H1 (cell line): ENCODE measurements at regions not wholly inside any gene's neighbourhood (a gene's known extent, or its start where the extent isn't known, plus 50 kb on each side); places are given as distances from the start of the nearest gene placed in this dataset.
"Not testable (repeated sequence)": the region's sequence is repeated elsewhere in the genome, so short reads cannot be mapped to it uniquely, and the experiment has no call there.

Source experiments
- CBX5 ChIP-seq: fragments of 300-800, 300-1000 bp; sonication (generic); IDR thresholded peaks from 2 replicates; pipeline ENCODE4 v1.7.1; 2016; ENCODE audit warnings: antibody characterized with exemption, low read length, low read depth
- CREB1 ChIP-seq: IDR thresholded peaks from 2 replicates; pipeline ENCODE4 v1.6.1; 2012; ENCODE audit warnings: inconsistent platforms
- CTCF ChIP-seq, 3 experiments: IDR thresholded peaks; 1 replicate in 2 of 3; 2 replicates in 1 of 3; pipeline versions ENCODE4 v1.5.1 to v1.6.1; 2011; ENCODE audit warnings: low read length in 3 of 3, mild to moderate bottlenecking in 3 of 3, inconsistent platforms in 2 of 3, low read depth in 1 of 3, moderate library complexity in 1 of 3; ENCODE audit not compliant: insufficient read depth in 1 of 3; ENCODE audit errors: control extremely low read depth in 1 of 3
- EP300 ChIP-seq, 2 experiments: IDR thresholded peaks; 1 replicate in 1 of 2; 2 replicates in 1 of 2; pipeline ENCODE4 v1.6.1; 2011 to 2012; ENCODE audit warnings: low read depth in 2 of 2, low read length in 2 of 2, mild to moderate bottlenecking in 2 of 2, borderline replicate concordance in 1 of 2, inconsistent platforms in 1 of 2, moderate library complexity in 1 of 2
- EZH2 ChIP-seq: fragments of 200-600 bp; sonication (generic); IDR thresholded peaks from 2 replicates; pipeline ENCODE4 v1.7.1; 2012; ENCODE audit warnings: low read depth, mild to moderate bottlenecking, moderate library complexity, low read length, inconsistent platforms; ENCODE audit not compliant: severe bottlenecking
- HDAC2 ChIP-seq, 2 experiments: fragments of 300-600 bp in 1 of 2; sonication (generic) in 1 of 2; IDR thresholded peaks; 2 replicates each; pipeline ENCODE4 v1.6.1; 2011 to 2012; ENCODE audit warnings: low read depth in 2 of 2, low read length in 2 of 2, mild to moderate bottlenecking in 2 of 2, moderate library complexity in 2 of 2, borderline replicate concordance in 1 of 2, inconsistent platforms in 1 of 2
- JUN ChIP-seq: IDR thresholded peaks from 2 replicates; pipeline ENCODE4 v1.6.1; 2011; ENCODE audit warnings: low read depth, mild to moderate bottlenecking, improper control_type of control experiment, low read length
- POLR2A ChIP-seq, 2 experiments: IDR thresholded peaks; 1 replicate in 1 of 2; 2 replicates in 1 of 2; pipeline ENCODE4 v1.6.1; 2011; ENCODE audit warnings: low read depth in 2 of 2, low read length in 2 of 2, mild to moderate bottlenecking in 2 of 2; ENCODE audit errors: control extremely low read depth in 1 of 2
- POLR2AphosphoS5 ChIP-seq: IDR thresholded peaks from 2 replicates; pipeline ENCODE4 v1.6.1; 2011; ENCODE audit warnings: low read depth, low read length
- RAD21 ChIP-seq, 2 experiments: IDR thresholded peaks in 1 of 2; conservative IDR thresholded peaks in 1 of 2; 2 replicates each; pipeline ENCODE4 v1.6.1; 2011; ENCODE audit warnings: low read depth in 2 of 2, low read length in 2 of 2, improper control_type of control experiment in 1 of 2, inconsistent platforms in 1 of 2, mild to moderate bottlenecking in 1 of 2, moderate library complexity in 1 of 2
- SP1 ChIP-seq: IDR thresholded peaks from 2 replicates; pipeline ENCODE4 v1.6.1; 2011; ENCODE audit warnings: low read depth, low read length
- TAF1 ChIP-seq: IDR thresholded peaks from 2 replicates; pipeline ENCODE4 v1.6.1; 2011; ENCODE audit warnings: mild to moderate bottlenecking, low read depth, low read length
- TEAD4 ChIP-seq: IDR thresholded peaks from 2 replicates; pipeline ENCODE4 v1.6.1; 2012; ENCODE audit warnings: low read depth, low read length, inconsistent platforms, mixed read lengths
- ZNF274 ChIP-seq: IDR thresholded peaks from 2 replicates; pipeline ENCODE4 v1.7.0; 2012; ENCODE audit warnings: low read length, borderline replicate concordance; ENCODE audit errors: extremely low read depth

- TF ChIP-seq HDAC2 (IDR thresholded peaks at IDR 0.05; ENCODE audit: borderline replicate concordance in 1 of 2, low read depth in 2 of 2, low read length in 2 of 2); JUN; EZH2; CTCF (IDR thresholded peaks at IDR 0.05; ENCODE audit: control extremely low read depth in 1 of 3, insufficient read depth in 1 of 3, low read depth in 1 of 3, low read length in 3 of 3); TEAD4; POLR2AphosphoS5; ZNF274; POLR2A (IDR thresholded peaks at IDR 0.05; ENCODE audit: control extremely low read depth in 1 of 2, low read depth in 2 of 2, low read length in 2 of 2); TAF1; CREB1; CBX5; EP300 (IDR thresholded peaks at IDR 0.05; ENCODE audit: borderline replicate concordance in 1 of 2, low read depth in 2 of 2, low read length in 2 of 2); SP1; RAD21 (IDR thresholded peaks at IDR 0.05 in 1 of 2, conservative IDR thresholded peaks at IDR 0.05 in 1 of 2; ENCODE audit: low read depth in 2 of 2, low read length in 2 of 2): not testable (repeated sequence)
Observed at GRCh38 chr18:14989569-14989968, 241.6 kb downstream of the ANKRD30B start.
